Embryonic facial prominence (tissue), 1 donor: ENCODE measurements at regions not wholly inside any gene's neighbourhood (a gene's known extent, or its start where the extent isn't known, plus 50 kb on each side); places are given as distances from the start of the nearest gene placed in this dataset.
"Not testable (repeated sequence)": the region's sequence is repeated elsewhere in the genome, so short reads cannot be mapped to it uniquely, and the experiment has no call there.

ENCODE experiments used
- DNase-seq: peaks from one replicate; pipeline ENCODE4 v3.0.0-alpha.2; 2016; ENCODE audit errors: extremely low spot score

- no peak for DNase-seq
Measured at GRCh38 chr3:181330821-181331563, 341.5 kb upstream of the DNAJC19 start.

DNA sequence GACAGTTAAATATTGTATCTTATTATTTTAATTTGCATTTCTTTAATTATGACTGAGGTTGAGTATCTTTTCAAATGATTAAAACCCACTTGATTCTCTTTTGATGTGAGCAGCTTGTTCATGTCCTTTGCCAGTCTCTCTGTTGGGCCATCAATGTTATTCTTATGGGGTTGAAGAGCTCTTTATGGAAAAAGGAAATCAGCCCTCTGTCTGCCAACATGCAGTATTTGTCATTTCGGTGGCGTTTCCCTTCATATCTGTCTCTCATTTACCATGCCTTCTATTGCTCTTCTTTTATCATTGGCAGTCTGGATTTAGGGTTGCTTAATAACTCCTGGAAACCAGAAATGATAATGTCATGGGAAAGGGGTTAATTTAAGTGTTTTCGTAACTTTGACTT, 340.7 kb upstream of the DNAJC19 start:
- no peak for DNase-seq

GRCh38 chr3:181329024-181329423, 339.5 kb upstream of the DNAJC19 start:
- DNase-seq, result no peak

DNA sequence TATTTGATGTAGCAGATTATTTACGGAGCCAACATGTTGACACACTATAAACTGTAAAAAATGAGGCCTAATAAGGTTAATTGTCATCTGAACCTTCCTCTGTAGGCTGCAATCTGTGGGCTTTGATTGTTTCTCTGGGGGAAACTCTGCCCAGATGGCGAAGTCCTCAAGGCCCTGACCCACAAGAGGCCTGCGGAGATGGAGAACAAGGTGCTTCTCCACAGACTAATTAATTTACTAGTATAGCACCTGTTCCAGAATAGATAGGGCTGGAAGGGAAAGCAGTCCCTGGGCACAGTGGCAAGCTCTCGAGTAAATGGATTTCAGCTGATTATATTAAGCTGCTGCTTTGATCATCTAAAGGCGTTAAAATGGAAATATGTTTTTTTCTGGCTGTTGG, 338.8 kb upstream of the DNAJC19 start:
- DNase-seq, result no peak

DNA sequence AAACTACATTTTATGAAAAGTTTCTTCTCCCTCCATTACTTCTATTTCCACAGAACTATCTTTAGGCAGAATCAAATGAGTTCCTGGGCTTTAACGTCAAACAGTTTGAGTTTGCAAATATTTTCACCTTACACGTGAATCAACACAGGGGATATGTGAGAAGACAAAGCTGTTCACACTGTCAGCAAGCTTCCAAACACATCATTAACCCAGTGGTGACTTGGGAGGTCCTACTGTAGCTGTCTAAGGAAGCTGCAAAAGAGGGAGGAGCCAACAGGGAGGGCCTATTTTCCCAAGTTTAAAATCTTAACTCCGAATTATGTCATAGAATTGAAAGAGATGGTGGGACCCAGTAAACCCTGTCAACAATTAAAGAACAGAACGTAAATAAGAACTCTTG, 337.8 kb upstream of the DNAJC19 start:
- DNase-seq, result no peak

DNA sequence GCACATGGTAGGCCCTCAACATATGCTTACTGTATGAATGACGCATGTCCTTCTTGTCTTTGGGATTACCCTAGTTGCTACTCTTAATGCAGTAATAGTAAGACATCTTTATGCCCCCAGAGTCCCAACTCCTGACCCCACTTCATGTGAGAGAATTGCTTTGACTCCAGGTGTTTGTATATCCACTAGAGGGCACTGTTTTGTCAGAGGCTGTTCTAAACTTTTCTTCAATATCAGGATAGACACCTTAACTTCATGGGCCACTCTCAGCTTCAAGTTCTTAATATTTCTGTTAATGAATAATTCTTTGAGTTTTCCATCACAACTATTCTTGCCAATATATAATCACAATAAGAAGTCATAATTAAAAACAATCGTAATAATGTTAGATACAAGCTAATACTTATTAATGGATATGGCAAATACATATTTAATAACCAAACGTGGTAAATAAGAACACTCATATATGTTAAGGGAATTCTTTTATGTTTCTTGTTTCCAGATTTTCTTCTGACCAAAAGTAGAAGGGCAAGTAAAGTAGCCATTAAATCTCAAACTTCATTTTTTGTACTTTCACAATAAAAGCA, 337.2 kb upstream of the DNAJC19 start:
- DNase-seq, result no peak

DNA sequence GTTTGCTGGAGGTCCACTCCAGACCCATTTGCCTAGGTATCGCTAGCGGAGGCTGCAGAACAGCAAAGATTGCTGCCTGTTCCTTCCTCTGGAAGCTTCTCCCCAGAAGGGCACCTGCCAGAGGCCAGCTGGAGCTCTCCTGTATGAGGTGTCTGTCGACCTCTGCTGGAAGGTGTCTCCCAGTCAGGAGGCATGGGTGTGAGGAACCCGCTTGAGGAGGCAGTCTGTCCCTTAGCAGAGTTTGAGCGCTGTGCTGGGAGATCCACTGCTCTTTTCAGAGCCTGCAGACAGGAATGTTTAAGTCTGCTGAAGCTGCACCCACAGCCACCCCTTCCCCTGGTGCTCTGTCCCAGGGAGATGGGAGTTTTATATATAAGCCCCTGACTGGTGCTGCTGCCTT, 335.0 kb upstream of the DNAJC19 start:
- DNase-seq, result not testable (repeated sequence)

DNA sequence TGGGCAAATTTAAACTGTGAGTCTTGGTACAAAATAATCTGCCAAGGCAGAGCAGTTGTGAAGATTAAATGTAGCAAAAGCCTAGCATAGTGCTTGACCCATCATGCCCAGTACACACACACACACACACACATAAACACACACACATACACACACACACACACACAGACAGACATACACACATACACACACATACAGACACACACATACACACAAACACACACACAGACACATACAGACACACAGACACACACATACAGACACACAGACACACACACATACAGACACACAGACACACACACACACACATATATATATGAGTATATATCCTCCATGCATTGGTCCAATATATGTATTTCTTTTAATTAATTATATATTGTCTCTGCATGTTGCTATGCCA, 328.8 kb upstream of the DNAJC19 start:
- DNase-seq, result no peak

DNA sequence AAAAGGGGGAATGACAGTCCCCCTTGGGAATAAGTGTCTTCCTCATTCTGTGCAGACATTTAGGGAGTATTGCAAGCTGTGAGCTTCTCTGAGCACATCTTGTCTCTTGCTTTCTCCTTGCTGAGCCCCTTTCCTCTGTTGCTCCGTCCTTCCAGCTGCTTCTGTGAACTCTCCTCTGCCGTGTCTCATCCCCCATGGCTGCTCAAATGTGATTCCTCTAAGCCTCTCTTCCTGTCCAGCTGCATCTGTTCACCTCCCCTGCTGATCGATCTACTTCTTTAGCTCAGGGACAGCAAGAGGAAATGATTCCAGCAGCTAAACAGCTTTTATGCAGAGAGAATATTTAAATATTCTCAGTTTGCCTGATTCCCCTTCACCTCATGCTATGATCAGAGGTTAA, 328.0 kb upstream of the DNAJC19 start:
- DNase-seq, result no peak

GRCh38 chr3:181316482-181316881, 326.9 kb upstream of the DNAJC19 start:
- no peak for DNase-seq

GRCh38 chr3:181313335-181313734, 323.8 kb upstream of the DNAJC19 start:
- DNase-seq, result no peak

- no peak for DNase-seq
Measured at GRCh38 chr3:181311186-181311585, 321.6 kb upstream of the DNAJC19 start.

GRCh38 chr3:181302960-181303359, 313.4 kb upstream of the DNAJC19 start:
- no peak for DNase-seq

DNA sequence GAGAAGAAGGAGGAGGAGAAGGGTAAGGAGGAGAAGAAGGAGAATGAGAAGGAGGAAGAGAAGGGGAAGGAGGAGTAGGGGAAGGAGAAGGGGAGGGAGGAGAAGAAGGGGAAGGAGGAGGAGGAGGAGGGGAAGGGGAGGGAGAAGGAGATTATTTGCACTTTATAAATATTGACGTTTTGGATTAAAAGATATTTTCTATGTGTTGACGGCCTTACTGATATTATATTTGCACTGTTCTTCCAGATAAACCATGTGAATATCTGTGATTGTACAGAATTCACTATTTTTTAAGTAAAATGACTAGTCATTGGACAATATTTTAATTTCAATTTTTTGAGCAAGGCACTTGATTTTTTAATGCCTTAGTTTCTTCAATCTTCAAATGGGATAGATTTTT, 310.5 kb upstream of the DNAJC19 start:
- no peak for DNase-seq

- no peak for DNase-seq
Measured at GRCh38 chr3:181298421-181298820, 308.9 kb upstream of the DNAJC19 start.

GRCh38 chr3:181292984-181293383, 303.4 kb upstream of the DNAJC19 start:
- no peak for DNase-seq

GRCh38 chr3:181290941-181291340, 301.4 kb upstream of the DNAJC19 start:
- DNase-seq, result no peak

DNA sequence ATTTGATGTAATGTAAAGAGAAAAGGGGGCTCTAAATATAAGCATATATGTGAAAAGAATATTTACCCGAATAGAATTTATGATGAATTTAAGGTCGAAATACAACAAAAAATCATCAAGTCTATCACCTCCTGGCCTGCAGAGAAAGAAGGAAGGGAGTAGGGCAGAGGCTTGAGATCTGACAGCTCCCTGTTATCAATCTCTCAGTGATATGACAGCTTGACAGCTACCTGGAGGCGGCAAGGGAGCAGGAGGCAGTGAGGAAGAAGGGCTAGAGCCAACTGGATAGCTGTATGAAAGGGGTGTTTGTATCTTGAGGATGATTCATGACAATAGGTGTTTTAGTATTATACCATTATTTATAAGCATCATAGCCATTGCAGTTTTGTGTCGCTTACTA, 299.8 kb upstream of the DNAJC19 start:
- DNase-seq, result no peak

DNA sequence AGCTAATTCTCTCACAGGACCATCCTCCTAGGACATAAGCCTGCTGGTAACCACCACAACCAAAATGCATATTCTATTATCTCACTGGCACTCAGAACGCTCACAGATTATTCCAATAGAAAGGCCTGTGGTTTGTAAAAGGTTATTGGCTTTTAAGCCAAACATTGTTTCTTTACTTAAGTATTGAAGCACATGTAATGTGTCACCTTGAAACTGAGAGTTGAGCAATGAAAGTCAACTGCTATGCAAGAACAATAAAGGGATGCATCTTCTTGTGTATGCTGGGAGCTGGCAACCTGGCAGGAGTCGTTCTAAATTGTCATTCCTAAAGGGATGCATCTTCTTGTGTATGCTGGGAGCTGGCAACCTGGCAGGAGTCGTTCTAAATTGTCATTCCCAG, 298.6 kb upstream of the DNAJC19 start:
- no peak for DNase-seq

DNA sequence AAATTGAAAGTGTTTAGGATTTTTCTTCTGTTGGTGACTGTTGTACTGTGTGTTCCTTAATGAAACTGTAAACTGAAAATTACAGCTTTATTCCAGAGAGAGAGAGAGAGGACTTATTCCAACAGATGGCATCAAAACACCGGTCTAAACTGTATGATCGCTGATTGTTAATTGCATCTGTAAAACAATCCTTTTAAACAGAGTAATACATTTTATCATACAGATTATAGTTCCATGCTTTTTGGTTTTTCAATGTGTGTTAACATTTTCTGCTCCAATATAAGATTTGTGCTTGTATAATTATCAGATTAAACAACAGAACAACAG, 289.7 kb upstream of the DNAJC19 start:
- DNase-seq, result no peak

GRCh38 chr3:181278468-181279238, 289.1 kb upstream of the DNAJC19 start:
- no peak for DNase-seq

GRCh38 chr3:181276358-181276896, 286.9 kb upstream of the DNAJC19 start:
- no peak for DNase-seq

GRCh38 chr3:181274025-181274424, 284.5 kb upstream of the DNAJC19 start:
- no peak for DNase-seq
